Breast epithelium (tissue), 4 donors: ENCODE measurements at regions not wholly inside any gene's neighbourhood (a gene's known extent, or its start where the extent isn't known, plus 50 kb on each side); places are given as distances from the start of the nearest gene placed in this dataset.

Experiments
- DNase-seq, 2 donors: peaks; one replicate each; pipeline ENCODE4 v3.0.0-alpha.2; 2019; ENCODE audit warnings: low spot score in 2 of 2
- H3K27ac ChIP-seq, 2 donors: fragments of 200-600 bp; sonication (generic) in 1 of 2; one replicate each; pipeline ENCODE4 v1.5.1; 2016 to 2019; ENCODE audit warnings: mild to moderate bottlenecking in 1 of 2
- H3K27me3 ChIP-seq, 2 donors: fragments of 200-600 bp; sonication (generic) in 1 of 2; one replicate each; pipeline versions ENCODE4 v1.5.1 to v1.6.0; 2017 to 2019; ENCODE audit warnings: control low read depth in 1 of 2, mild to moderate bottlenecking in 1 of 2
- H3K36me3 ChIP-seq: fragments of 200-600 bp; one replicate; pipeline ENCODE4 v1.5.1; 2019
- H3K4me1 ChIP-seq, 2 donors: fragments of 200-600 bp; sonication (generic); one replicate each; pipeline ENCODE4 v1.5.1; 2016 to 2019; ENCODE audit warnings: control low read depth in 1 of 2
- H3K4me3 ChIP-seq, 3 donors: fragments of 200-600 bp; sonication (generic); 1 replicate in 2 of 3; 2 replicates in 1 of 3; pipeline ENCODE4 v1.5.1; 2016 to 2019; ENCODE audit warnings: mild to moderate bottlenecking in 3 of 3, moderate library complexity in 2 of 3
- H3K9me3 ChIP-seq, 2 donors: fragments of 200-600 bp; sonication (generic) in 1 of 2; one replicate each; pipeline ENCODE4 v1.5.1; 2016 to 2019; ENCODE audit warnings: control low read depth in 1 of 2
- CTCF ChIP-seq, 3 donors: fragments of 450-650 bp; IDR thresholded peaks; one replicate each; pipeline ENCODE4 v1.5.1; 2016 to 2017; ENCODE audit warnings: antibody characterized with exemption in 3 of 3, mild to moderate bottlenecking in 3 of 3, moderate library complexity in 3 of 3
- POLR2A ChIP-seq: fragments of 450-650 bp; IDR thresholded peaks from one replicate; pipeline ENCODE4 v1.6.1; 2016; ENCODE audit warnings: antibody characterized with exemption, mild to moderate bottlenecking, moderate library complexity
- POLR2AphosphoS5 ChIP-seq, 3 donors: sonication (generic); formaldehyde crosslinking; IDR thresholded peaks; one replicate each; pipeline ENCODE4 v1.6.1; 2017; ENCODE audit warnings: antibody characterized with exemption in 3 of 3
- intact Hi-C: fragments of 100-400 bp; cut with DNase I; formaldehyde crosslinking; loops from one replicate; pipeline ENCODE4 v1.15.1; 2023; ENCODE audit warnings: low total_unique reads

GRCh38 chr6:11412011-11412424, 125.5 kb upstream of the TMEM170B start:
- Histone ChIP-seq H3K27ac (peak overlapping the region; percentile 64 to 69), H3K27me3 (no peaks in the 10 kb centered on the region), H3K36me3 (no peaks in the 10 kb centered on the region), H3K4me1 (peaks cover 4 to 8% of the 10 kb centered on the region in 2 donors), H3K9me3 (no peaks in the 10 kb centered on the region), H3K4me3 (no peak overlapping the region)
- TF ChIP-seq POLR2A, result no peak
- no peak for TF ChIP-seq CTCF (IDR thresholded peaks at IDR 0.05)
- no peak for TF ChIP-seq POLR2AphosphoS5 (IDR thresholded peaks at IDR 0.05)
- intact Hi-C loops, result no loop called here
- no peak for DNase-seq

- intact Hi-C loops, result no loop called here
- no peaks in the 10 kb centered on the region for H3K36me3 ChIP-seq
- no peaks in the 10 kb centered on the region for H3K27me3 ChIP-seq
- H3K9me3 ChIP-seq, result no peaks in the 10 kb centered on the region
- no peak for TF ChIP-seq CTCF (IDR thresholded peaks at IDR 0.05)
- TF ChIP-seq POLR2AphosphoS5 (IDR thresholded peaks at IDR 0.05), result no peak
- TF ChIP-seq POLR2A, result no peak
- no peak for DNase-seq
- peak overlapping the region; percentile 64 to 69 for H3K27ac ChIP-seq
- H3K4me1 ChIP-seq, result peaks cover 4 to 8% of the 10 kb centered on the region in 2 donors
- no peak overlapping the region for H3K4me3 ChIP-seq
Observed at GRCh38 chr6:11411593-11411992, 126.0 kb upstream of the TMEM170B start.

GRCh38 chr6:11410539-11411307, 126.8 kb upstream of the TMEM170B start:
- intact Hi-C loops, result no loop called here
- peak overlapping the region; percentile 69 for H3K27ac ChIP-seq

GRCh38 chr6:11409371-11409770, 128.2 kb upstream of the TMEM170B start:
- no peak for TF ChIP-seq POLR2A
- TF ChIP-seq CTCF (IDR thresholded peaks at IDR 0.05), result no peak
- TF ChIP-seq POLR2AphosphoS5 (IDR thresholded peaks at IDR 0.05), result no peak
- Histone ChIP-seq H3K4me1 (peaks cover 4 to 8% of the 10 kb centered on the region in 2 donors), H3K27me3 (no peaks in the 10 kb centered on the region), H3K9me3 (no peaks in the 10 kb centered on the region), H3K36me3 (no peaks in the 10 kb centered on the region), H3K27ac (peak overlapping the region; percentile 14 to 16), H3K4me3 (no peak overlapping the region)
- intact Hi-C loops, result no loop called here
- DNase-seq, result no peak

More at GRCh38 chr6:11410539-11411307, 126.8 kb upstream of the TMEM170B start:
- Histone ChIP-seq H3K36me3 (no peaks in the 10 kb centered on the region), H3K4me1 (peaks cover 4 to 8% of the 10 kb centered on the region in 2 donors), H3K27me3 (no peaks in the 10 kb centered on the region), H3K4me3 (no peak overlapping the region), H3K9me3 (no peaks in the 10 kb centered on the region)
- no peak for TF ChIP-seq CTCF (IDR thresholded peaks at IDR 0.05)
- TF ChIP-seq POLR2AphosphoS5 (IDR thresholded peaks at IDR 0.05), result no peak
- TF ChIP-seq POLR2A, result no peak
- DNase-seq, result no peak

GRCh38 chr6:11407414-11407813, 130.1 kb upstream of the TMEM170B start:
- no peak for TF ChIP-seq POLR2AphosphoS5 (IDR thresholded peaks at IDR 0.05)
- no peak for TF ChIP-seq CTCF (IDR thresholded peaks at IDR 0.05)
- Histone ChIP-seq H3K36me3 (no peaks in the 10 kb centered on the region), H3K4me3 (no peak overlapping the region), H3K27ac (no peak overlapping the region), H3K9me3 (no peaks in the 10 kb centered on the region), H3K27me3 (no peaks in the 10 kb centered on the region), H3K4me1 (peaks cover 4 to 8% of the 10 kb centered on the region in 2 donors)
- intact Hi-C loops, result no loop called here
- no peak for DNase-seq
